ENCODE measurements at regions not wholly inside any gene's neighbourhood (a gene's known extent, or its start where the extent isn't known, plus 50 kb on each side); places are given as distances from the start of the nearest gene placed in this dataset.
"Not testable (repeated sequence)": the region's sequence is repeated elsewhere in the genome, so short reads cannot be mapped to it uniquely, and the experiment has no call there.

- DNase-seq (ENCODE audit: low spot score), result no peak
These were observed 275.1 kb upstream of the NRP1 start for GRCh38 chr10:33609546-33609945.

- DNase-seq (ENCODE audit: low spot score), result no peak
These were observed 267.8 kb upstream of the NRP1 start for GRCh38 chr10:33602278-33602677.

DNA sequence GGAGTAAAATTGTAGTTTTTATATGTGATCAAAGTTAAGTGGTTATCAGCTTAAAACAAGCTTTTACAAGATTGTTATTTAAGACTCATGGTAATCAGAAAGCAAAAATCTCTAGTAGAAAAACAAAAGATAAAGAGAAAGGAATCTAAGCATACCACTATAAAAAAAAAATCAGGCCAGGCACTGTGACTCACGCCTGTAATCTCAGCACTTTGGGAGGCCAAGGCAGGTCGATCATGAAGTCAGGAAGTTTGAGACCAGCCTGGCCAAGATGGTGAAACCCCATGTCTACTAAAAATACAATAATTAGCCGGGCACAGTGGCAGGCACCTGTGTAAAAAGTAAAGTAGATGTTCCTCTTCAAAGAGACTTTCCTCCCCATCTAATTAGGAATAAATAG lies 265.9 kb upstream of the NRP1 start:
- no peak for DNase-seq (ENCODE audit: low spot score)

DNA sequence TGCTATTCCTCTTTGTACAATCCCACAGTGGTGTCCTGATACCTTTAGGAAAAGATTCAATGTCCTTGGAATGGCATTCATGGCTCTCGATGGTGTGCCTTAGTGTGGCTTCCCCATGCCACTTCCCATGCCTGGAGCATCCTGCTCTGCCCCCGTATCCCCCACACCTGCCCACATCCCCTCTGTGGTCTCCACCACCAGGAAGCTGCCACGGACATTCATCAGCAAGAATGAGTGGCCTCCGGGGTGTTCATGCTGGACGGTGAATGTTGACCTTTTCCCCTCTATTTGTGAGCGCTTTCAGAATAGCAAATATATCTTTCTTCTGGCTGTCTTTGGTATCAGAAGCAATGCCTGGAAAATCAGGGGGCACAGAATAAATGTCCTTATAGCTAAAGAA lies 262.0 kb upstream of the NRP1 start:
- DNase-seq (ENCODE audit: low spot score), result no peak

- DNase-seq (ENCODE audit: low spot score), result no peak
These were observed 260.0 kb upstream of the NRP1 start for GRCh38 chr10:33594475-33594874.

DNA sequence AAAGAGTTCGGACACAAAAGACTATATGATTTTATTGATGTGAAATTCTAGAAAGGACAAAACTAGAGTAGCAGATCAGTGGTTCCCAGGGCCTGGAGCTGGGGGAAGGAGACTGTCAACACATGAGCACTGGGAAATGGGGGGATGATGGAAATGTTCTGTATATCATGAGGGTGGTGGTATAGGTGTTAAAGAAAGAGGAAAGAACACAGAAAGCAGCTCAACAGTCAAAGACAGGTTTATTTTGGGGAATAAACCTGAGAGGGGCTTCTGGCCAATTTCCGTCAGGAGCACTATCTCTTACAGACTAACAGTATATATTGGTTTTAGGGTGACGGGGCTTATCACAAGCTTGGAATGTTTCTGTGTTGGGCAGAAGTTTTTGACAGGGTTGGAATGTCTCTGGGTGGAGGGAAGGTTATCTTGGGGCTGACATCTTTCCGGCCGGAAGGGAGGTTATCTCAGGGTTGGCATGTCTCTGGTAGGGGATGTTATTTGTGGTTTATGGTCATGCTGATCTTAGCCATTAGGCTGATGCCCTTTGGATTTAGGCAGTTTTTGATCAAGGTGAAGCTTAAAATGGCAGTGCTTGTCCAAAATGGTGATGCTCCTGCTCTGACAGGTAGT lies 254.6 kb upstream of the NRP1 start:
- no peak for DNase-seq (ENCODE audit: low spot score)

DNA sequence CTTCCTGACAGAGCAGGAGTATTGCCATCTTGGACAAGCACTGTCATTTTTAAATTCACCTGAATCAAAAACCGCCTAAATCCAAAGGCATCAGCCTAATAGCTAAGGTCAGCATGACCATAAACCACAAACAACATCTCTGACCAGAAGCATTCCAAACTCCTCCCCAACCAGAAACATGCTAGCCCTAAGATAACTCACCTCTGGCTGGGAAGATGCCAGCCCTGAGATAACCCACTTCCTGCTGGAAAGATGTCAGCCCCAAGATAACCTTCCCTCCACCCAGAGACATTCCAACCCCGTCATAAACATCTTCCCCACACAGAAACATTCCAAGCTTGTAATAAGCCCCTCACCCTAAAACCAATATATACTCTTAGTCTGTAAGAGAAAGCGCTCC lies 250.1 kb upstream of the NRP1 start:
- not testable (repeated sequence) for DNase-seq (ENCODE audit: low spot score)

GRCh38 chr10:33579996-33580395 lies 245.5 kb upstream of the NRP1 start:
- no peak for DNase-seq (ENCODE audit: low spot score)

- no peak for DNase-seq (ENCODE audit: low spot score)
These were observed 239.1 kb upstream of the NRP1 start for GRCh38 chr10:33573606-33574005.

- DNase-seq (ENCODE audit: low spot score), result no peak
These were observed 237.1 kb upstream of the NRP1 start for GRCh38 chr10:33571616-33572015.

GRCh38 chr10:33570495-33570894 lies 236.0 kb upstream of the NRP1 start:
- DNase-seq (ENCODE audit: low spot score), result no peak

GRCh38 chr10:33569702-33570101 lies 235.2 kb upstream of the NRP1 start:
- no peak for DNase-seq (ENCODE audit: low spot score)

- DNase-seq (ENCODE audit: low spot score), result no peak
These were observed 232.0 kb upstream of the NRP1 start for GRCh38 chr10:33566426-33566825.

GRCh38 chr10:33566001-33566400 lies 231.5 kb upstream of the NRP1 start:
- DNase-seq (ENCODE audit: low spot score), result no peak

DNA sequence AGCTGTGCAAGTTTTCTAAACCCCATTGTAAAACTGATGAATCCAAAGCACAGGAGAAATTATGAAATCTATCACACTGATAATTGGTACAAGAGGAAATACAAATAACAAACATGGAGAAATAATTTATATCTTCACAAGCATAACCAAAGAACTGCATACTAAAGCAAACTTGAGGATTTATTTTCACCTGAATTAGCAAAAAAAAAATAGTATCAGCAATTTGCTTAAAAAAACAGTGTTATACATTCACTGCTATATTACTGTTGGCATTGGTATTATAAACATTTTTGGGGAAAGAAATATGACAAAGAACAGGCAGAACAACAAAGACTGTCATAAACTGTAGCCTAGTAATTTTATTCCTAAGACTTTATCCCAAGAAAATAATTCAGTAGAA lies 230.8 kb upstream of the NRP1 start:
- DNase-seq (ENCODE audit: low spot score), result no peak

DNA sequence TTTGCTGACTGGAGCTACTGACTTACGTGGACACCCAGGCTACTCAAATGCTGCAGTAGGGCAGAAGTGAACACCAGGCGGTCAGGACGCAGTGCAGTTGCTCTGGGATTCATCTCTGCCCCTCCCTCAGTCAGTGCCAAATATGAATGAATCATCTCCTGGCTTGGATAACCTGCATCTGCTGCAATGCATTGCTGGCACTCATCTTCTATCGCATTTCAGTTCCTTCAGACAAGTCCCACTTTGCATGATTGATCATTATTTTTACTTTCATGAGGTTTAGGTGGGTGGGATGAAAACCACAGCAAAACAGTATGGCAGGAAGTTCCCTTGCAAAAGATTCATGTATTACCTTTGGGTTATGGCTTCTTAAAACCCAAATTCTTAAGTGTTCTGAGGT lies 224.6 kb upstream of the NRP1 start:
- peak; percentile 37 for DNase-seq (ENCODE audit: low spot score)

DNA sequence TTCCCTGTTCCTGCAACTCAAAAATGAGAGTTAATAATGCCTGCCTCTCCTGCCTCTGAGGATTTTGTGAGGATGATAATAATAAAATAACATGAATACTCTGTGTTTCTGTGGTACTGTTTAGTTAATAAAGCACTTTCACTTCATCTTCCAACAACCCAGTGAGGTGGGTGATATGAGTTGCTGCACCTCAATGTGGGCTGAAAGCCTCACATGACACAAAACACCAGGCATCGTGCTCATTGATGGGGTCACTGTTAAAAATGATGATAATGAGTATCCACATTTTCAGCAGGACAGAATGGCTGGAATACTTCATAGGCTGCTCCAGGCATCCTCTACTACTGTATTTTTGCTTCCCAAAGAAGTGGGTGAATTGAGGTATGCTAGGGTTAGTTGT lies 222.8 kb upstream of the NRP1 start:
- no peak for DNase-seq (ENCODE audit: low spot score)

GRCh38 chr10:33556620-33557019 lies 222.2 kb upstream of the NRP1 start:
- DNase-seq (ENCODE audit: low spot score), result no peak

GRCh38 chr10:33556103-33556502 lies 221.6 kb upstream of the NRP1 start:
- DNase-seq (ENCODE audit: low spot score), result no peak

- no peak for DNase-seq (ENCODE audit: low spot score)
These were observed 219.5 kb upstream of the NRP1 start for GRCh38 chr10:33553748-33554571.

- DNase-seq (ENCODE audit: low spot score), result no peak
These were observed 217.8 kb upstream of the NRP1 start for GRCh38 chr10:33552290-33552689.

DNA sequence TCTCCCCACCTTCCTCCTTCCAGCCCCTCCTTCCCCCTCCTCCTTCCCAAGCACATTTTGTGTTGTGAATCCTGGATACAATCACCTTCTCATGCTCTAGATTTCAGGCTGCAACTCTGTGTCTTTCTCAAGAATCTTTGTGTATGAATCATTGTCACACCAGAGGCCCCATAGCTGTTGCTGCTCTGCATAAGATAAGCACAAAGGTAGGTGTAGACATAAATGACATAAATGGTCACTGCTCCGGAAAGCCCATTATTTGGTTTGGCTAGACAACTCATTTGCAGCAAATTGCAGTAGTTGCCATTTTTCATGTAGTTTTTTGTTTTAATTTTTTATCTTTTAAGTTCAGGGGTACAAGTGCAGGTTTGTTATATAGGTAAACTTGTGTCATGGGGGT lies 216.3 kb upstream of the NRP1 start:
- DNase-seq (ENCODE audit: low spot score), result no peak

DNA sequence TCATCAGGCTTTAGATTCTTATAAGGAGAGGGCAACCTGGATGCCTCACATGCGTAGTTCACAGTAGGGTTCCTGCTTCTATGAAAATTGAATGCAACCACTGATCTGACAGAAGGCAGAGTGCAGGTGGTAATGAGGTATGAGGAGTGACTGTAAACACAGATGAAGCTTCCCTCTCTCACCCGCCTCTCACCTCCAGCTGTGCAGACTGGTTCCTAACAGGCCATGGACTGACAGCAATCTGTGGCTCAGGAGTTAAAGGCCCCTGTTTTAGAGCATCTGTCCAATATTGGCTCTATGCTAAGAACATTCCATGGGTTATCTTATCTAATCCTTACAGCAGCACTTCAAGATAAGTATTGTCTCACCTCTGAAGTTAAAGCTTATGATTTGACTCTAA lies 213.5 kb upstream of the NRP1 start:
- no peak for DNase-seq (ENCODE audit: low spot score)

- DNase-seq (ENCODE audit: low spot score), result no peak
These were observed 211.6 kb upstream of the NRP1 start for GRCh38 chr10:33546031-33546430.

Measured in RKO (cell line).